OCI-LY1 (cell line): ENCODE measurements at regions not wholly inside any gene's neighbourhood (a gene's known extent, or its start where the extent isn't known, plus 50 kb on each side); places are given as distances from the start of the nearest gene placed in this dataset.
A peak's percentile ranks its signal among the peaks of the same experiment; 100 is the strongest.

Experiments used
- H2AFZ ChIP-seq: fragments of 200-600 bp; sonication (generic), shearing (Covaris generic); 2 replicates; pipeline ENCODE4 v1.6.0; 2014; ENCODE audit warnings: antibody characterized with exemption, mild to moderate bottlenecking, low read length
- H3F3A ChIP-seq: fragments of 200-600 bp; sonication (generic), shearing (Covaris generic); 2 replicates; pipeline ENCODE4 v1.6.0; 2014; ENCODE audit warnings: mild to moderate bottlenecking, antibody characterized with exemption, low read length, moderate library complexity; ENCODE audit not compliant: insufficient read depth
- H3K27ac ChIP-seq: fragments of 200-600 bp; sonication (generic); 2 replicates; pipeline ENCODE4 v1.5.1; 2014; ENCODE audit warnings: low read length, mixed run types, mild to moderate bottlenecking, low read depth; ENCODE audit not compliant: poor library complexity, severe bottlenecking
- H3K27me3 ChIP-seq: fragments of 200-600 bp; sonication (generic); 2 replicates; pipeline ENCODE4 v1.6.0; 2014; ENCODE audit warnings: antibody characterized with exemption, mild to moderate bottlenecking, low read length, moderate library complexity; ENCODE audit not compliant: insufficient read depth
- H3K36me3 ChIP-seq: fragments of 200-600 bp; sonication (generic); 2 replicates; pipeline ENCODE4 v1.6.1; 2014; ENCODE audit warnings: mild to moderate bottlenecking, antibody characterized with exemption, low read length, moderate library complexity, mixed read lengths; ENCODE audit not compliant: insufficient read depth
- H3K4me1 ChIP-seq: fragments of 200-600 bp; sonication (generic); 2 replicates; pipeline ENCODE4 v1.5.1; 2014; ENCODE audit warnings: mild to moderate bottlenecking, low read length, moderate library complexity; ENCODE audit not compliant: insufficient read depth, severe bottlenecking
- H3K4me2 ChIP-seq: fragments of 200-600 bp; sonication (generic), shearing (Covaris generic); 2 replicates; pipeline ENCODE4 v1.6.1; 2014; ENCODE audit warnings: low read length
- H3K4me3 ChIP-seq: fragments of 200-600 bp; sonication (generic); 2 replicates; pipeline ENCODE4 v1.5.1; 2014; ENCODE audit warnings: low read length, low read depth, mild to moderate bottlenecking, mixed read lengths; ENCODE audit not compliant: poor library complexity, severe bottlenecking
- H3K79me2 ChIP-seq: fragments of 200-600 bp; shearing (Covaris generic); 2 replicates; pipeline ENCODE4 v1.6.1; 2016; ENCODE audit warnings: mixed run types, low read length, mixed read lengths; ENCODE audit not compliant: insufficient read depth
- H3K9ac ChIP-seq: fragments of 200-600 bp; sonication (generic), shearing (Covaris generic); 2 replicates; pipeline ENCODE4 v1.6.1; 2014; ENCODE audit warnings: mild to moderate bottlenecking, low read length, mixed read lengths
- H3K9me2 ChIP-seq: fragments of 200-600 bp; sonication (generic), shearing (Covaris generic); 2 replicates; pipeline ENCODE4 v1.6.1; 2014; ENCODE audit warnings: low read depth, mild to moderate bottlenecking, low read length, mixed read lengths
- H3K9me3 ChIP-seq: fragments of 200-600 bp; shearing (Covaris generic); 2 replicates; pipeline ENCODE4 v1.6.1; 2014; ENCODE audit warnings: low read length, mixed read lengths
- H4K20me1 ChIP-seq: fragments of 200-600 bp; sonication (generic), shearing (Covaris generic); 2 replicates; pipeline ENCODE4 v1.6.0; 2016; ENCODE audit warnings: mild to moderate bottlenecking, low read length; ENCODE audit not compliant: insufficient read depth
- CTCF ChIP-seq: fragments of 200-600 bp; sonication (generic), shearing (Covaris generic); IDR thresholded peaks from 2 replicates; pipeline ENCODE4 v1.5.1; 2017; ENCODE audit warnings: mild to moderate bottlenecking, antibody characterized with exemption, low read length, moderate library complexity, mixed read lengths
- EZH2 ChIP-seq: fragments of 200-600 bp; sonication (generic), shearing (Covaris generic); IDR thresholded peaks from 2 replicates; pipeline ENCODE4 v1.8.0; 2017; ENCODE audit warnings: borderline replicate concordance, mixed run types, mild to moderate bottlenecking, antibody characterized with exemption, low read length, moderate library complexity, mixed read lengths

GRCh38 chr17:22460461-22461063, 768.2 kb downstream of the KCNJ18 start:
- Histone ChIP-seq H3K9me3 (no peaks in the 10 kb centered on the region), H3K9ac (peak overlapping the region; percentile 6; the same call in 1 of the 2 replicates)
- TF ChIP-seq EZH2 (no peak), CTCF (no peak)

GRCh38 chr17:22461460-22462145, 769.3 kb downstream of the KCNJ18 start:
- H3K9me3 ChIP-seq, result no peaks in the 10 kb centered on the region
- H3K36me3 ChIP-seq, result no peaks in the 10 kb centered on the region

More at GRCh38 chr17:22460461-22461063, 768.2 kb downstream of the KCNJ18 start:
- H3K27me3 ChIP-seq, result no peaks in the 10 kb centered on the region
- no peaks in the 10 kb centered on the region for H3K36me3 ChIP-seq
- no peak overlapping the region for H3K4me3 ChIP-seq
- H3K4me2 ChIP-seq, result no peak overlapping the region
- no peaks in the 10 kb centered on the region for H3K79me2 ChIP-seq
- no peak overlapping the region for H2AFZ ChIP-seq
- no peaks in the 10 kb centered on the region for H3K9me2 ChIP-seq
- no peaks in the 10 kb centered on the region for H3F3A ChIP-seq
- no peaks in the 10 kb centered on the region for H4K20me1 ChIP-seq
- peaks cover 86% of the 10 kb centered on the region for H3K4me1 ChIP-seq
- H3K27ac ChIP-seq, result peak overlapping the region; percentile 91

GRCh38 chr17:22462461-22462860, 770.1 kb downstream of the KCNJ18 start:
- Histone ChIP-seq H3K79me2 (no peaks in the 10 kb centered on the region), H4K20me1 (no peaks in the 10 kb centered on the region), H3K27me3 (no peaks in the 10 kb centered on the region), H3K9me2 (no peaks in the 10 kb centered on the region), H3K27ac (peak overlapping the region; percentile 91), H3K36me3 (no peaks in the 10 kb centered on the region), H3K9me3 (no peaks in the 10 kb centered on the region), H3F3A (no peaks in the 10 kb centered on the region), H3K9ac (peak overlapping the region; percentile 47; the same call in 1 of the 2 replicates), H2AFZ (no peak overlapping the region), H3K4me1 (peaks cover 85% of the 10 kb centered on the region), H3K4me3 (no peak overlapping the region), H3K4me2 (no peak overlapping the region)
- no peak for TF ChIP-seq CTCF
- no peak for TF ChIP-seq EZH2

More at GRCh38 chr17:22461460-22462145, 769.3 kb downstream of the KCNJ18 start:
- H3K79me2 ChIP-seq, result no peaks in the 10 kb centered on the region
- no peaks in the 10 kb centered on the region for H3F3A ChIP-seq
- H3K4me1 ChIP-seq, result peaks cover 85% of the 10 kb centered on the region
- no peak overlapping the region for H3K4me3 ChIP-seq
- H3K27me3 ChIP-seq, result no peaks in the 10 kb centered on the region
- no peak overlapping the region for H2AFZ ChIP-seq
- TF ChIP-seq EZH2 (no peak), CTCF (no peak)
- H3K9ac ChIP-seq, result peak overlapping the region; percentile 12; the same call in 1 of the 2 replicates
- peak overlapping the region; percentile 91 for H3K27ac ChIP-seq
- no peak overlapping the region; the same call in 1 of the 2 replicates for H3K4me2 ChIP-seq
- H3K9me2 ChIP-seq, result no peaks in the 10 kb centered on the region
- no peaks in the 10 kb centered on the region for H4K20me1 ChIP-seq
